Neural progenitor cell (in vitro differentiated cells): ENCODE measurements at regions not wholly inside any gene's neighbourhood (a gene's known extent, or its start where the extent isn't known, plus 50 kb on each side); places are given as distances from the start of the nearest gene placed in this dataset.

Experiments
- EZH2 ChIP-seq: fragments of 200-600 bp; sonication (generic); IDR thresholded peaks from 2 replicates; pipeline ENCODE4 v1.6.1; 2017; ENCODE audit warnings: antibody characterized with exemption, mild to moderate bottlenecking, moderate library complexity
- EZH2phosphoT487 ChIP-seq: fragments of 200-600 bp; sonication (generic); IDR thresholded peaks from 2 replicates; pipeline ENCODE4 v1.6.1; 2017; ENCODE audit warnings: antibody characterized with exemption
- TF ChIP-seq, protein P1 (sequence below): fragments of 200-600 bp; sonication (generic); IDR thresholded peaks from 2 replicates; pipeline ENCODE4 v1.5.1; 2017; ENCODE audit warnings: antibody characterized with exemption, mild to moderate bottlenecking

DNA sequence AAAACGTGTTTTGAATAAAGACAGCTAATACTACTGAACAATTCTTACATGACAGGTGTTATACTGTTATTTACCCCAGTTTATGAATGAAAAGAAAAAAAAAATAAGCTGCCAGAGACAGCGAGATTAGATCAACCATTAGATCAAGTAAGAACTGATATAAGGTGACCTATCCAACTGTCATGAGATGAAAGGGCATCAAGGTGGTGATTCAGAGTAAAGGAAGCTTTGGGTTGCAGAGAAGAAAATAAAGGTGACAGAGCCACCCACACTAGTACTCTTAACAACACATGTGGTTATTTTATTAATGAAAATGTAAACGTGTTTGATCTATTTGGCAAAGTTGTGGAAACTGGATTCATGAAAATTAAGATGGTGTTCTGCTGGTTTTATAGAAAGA, 435.2 kb downstream of the GABRG2 start:
- TF ChIP-seq, protein P1, sequence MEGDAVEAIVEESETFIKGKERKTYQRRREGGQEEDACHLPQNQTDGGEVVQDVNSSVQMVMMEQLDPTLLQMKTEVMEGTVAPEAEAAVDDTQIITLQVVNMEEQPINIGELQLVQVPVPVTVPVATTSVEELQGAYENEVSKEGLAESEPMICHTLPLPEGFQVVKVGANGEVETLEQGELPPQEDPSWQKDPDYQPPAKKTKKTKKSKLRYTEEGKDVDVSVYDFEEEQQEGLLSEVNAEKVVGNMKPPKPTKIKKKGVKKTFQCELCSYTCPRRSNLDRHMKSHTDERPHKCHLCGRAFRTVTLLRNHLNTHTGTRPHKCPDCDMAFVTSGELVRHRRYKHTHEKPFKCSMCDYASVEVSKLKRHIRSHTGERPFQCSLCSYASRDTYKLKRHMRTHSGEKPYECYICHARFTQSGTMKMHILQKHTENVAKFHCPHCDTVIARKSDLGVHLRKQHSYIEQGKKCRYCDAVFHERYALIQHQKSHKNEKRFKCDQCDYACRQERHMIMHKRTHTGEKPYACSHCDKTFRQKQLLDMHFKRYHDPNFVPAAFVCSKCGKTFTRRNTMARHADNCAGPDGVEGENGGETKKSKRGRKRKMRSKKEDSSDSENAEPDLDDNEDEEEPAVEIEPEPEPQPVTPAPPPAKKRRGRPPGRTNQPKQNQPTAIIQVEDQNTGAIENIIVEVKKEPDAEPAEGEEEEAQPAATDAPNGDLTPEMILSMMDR: no peak
- TF ChIP-seq EZH2: no peak
- TF ChIP-seq EZH2phosphoT487: no peak
